ENCODE measurements at regions not wholly inside any gene's neighbourhood (a gene's known extent, or its start where the extent isn't known, plus 50 kb on each side); places are given as distances from the start of the nearest gene placed in this dataset.

GRCh38 chr21:16537501-16537900 is 807.7 kb downstream of the USP25 start:
- no peak for DNase-seq (ENCODE audit: low read depth in 1 of 2, low spot score in 1 of 2)
- H3K36me3 ChIP-seq: no peaks in the 10 kb centered on the region
- no peaks in the 10 kb centered on the region for H3K27me3 ChIP-seq
- no peaks in the 10 kb centered on the region for H3K9me3 ChIP-seq (ENCODE audit: low read depth)
- H3K4me3 ChIP-seq: no peak overlapping the region
- H3K27ac ChIP-seq: no peak overlapping the region
- peaks cover 6% of the 10 kb centered on the region for H3K4me1 ChIP-seq (ENCODE audit: low read depth)
- TF ChIP-seq CTCF (IDR thresholded peaks at IDR 0.05; ENCODE audit: low read depth, low read length): no peak

- no peak for DNase-seq (ENCODE audit: low read depth in 1 of 2, low spot score in 1 of 2)
- H3K36me3 ChIP-seq: no peaks in the 10 kb centered on the region
- no peaks in the 10 kb centered on the region for H3K27me3 ChIP-seq
- peaks cover 6% of the 10 kb centered on the region for H3K4me1 ChIP-seq (ENCODE audit: low read depth)
- TF ChIP-seq CTCF (IDR thresholded peaks at IDR 0.05; ENCODE audit: low read depth, low read length): no peak
- H3K9me3 ChIP-seq (ENCODE audit: low read depth): no peaks in the 10 kb centered on the region
- H3K27ac ChIP-seq: no peak overlapping the region
- H3K4me3 ChIP-seq: no peak overlapping the region
Observed at GRCh38 chr21:16538405-16538804, 808.6 kb downstream of the USP25 start.

DNA sequence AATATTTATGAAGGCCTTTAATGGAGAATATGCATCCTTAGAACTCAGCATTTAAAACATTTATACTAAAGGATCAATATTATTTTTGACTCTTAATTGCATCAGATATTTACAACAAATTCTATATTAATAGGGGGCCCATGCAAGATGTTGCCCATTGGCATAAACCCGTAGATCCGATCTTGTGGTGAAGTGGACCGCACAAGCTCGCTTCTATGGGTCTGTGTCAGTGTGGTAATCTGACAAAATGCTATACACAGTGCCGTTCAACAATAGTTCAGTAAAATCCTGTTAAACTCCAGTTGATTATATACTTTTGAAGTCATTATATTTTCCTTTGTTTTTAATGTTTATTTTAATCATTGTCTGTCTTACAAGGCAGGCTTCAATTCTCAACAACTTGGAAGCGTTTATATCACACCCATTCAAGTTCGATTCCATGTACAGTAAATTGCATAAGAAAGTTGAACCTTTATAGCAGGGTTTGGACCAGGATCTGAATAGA is 809.2 kb downstream of the USP25 start:
- no peak for DNase-seq (ENCODE audit: low read depth in 1 of 2, low spot score in 1 of 2)
- no peaks in the 10 kb centered on the region for H3K36me3 ChIP-seq
- no peaks in the 10 kb centered on the region for H3K9me3 ChIP-seq (ENCODE audit: low read depth)
- H3K4me1 ChIP-seq (ENCODE audit: low read depth): peaks cover 6% of the 10 kb centered on the region
- H3K27ac ChIP-seq: no peak overlapping the region
- TF ChIP-seq CTCF (IDR thresholded peaks at IDR 0.05; ENCODE audit: low read depth, low read length): no peak
- H3K4me3 ChIP-seq: no peak overlapping the region
- H3K27me3 ChIP-seq: no peaks in the 10 kb centered on the region

GRCh38 chr21:16540966-16541727 is 811.4 kb downstream of the USP25 start:
- no peaks in the 10 kb centered on the region for H3K36me3 ChIP-seq
- no peak overlapping the region for H3K27ac ChIP-seq
- no peak overlapping the region for H3K4me3 ChIP-seq
- no peaks in the 10 kb centered on the region for H3K4me1 ChIP-seq (ENCODE audit: low read depth)
- no peak for TF ChIP-seq CTCF (IDR thresholded peaks at IDR 0.05; ENCODE audit: low read depth, low read length)
- DNase-seq (ENCODE audit: low read depth in 1 of 2, low spot score in 1 of 2): no peak
- no peaks in the 10 kb centered on the region for H3K9me3 ChIP-seq (ENCODE audit: low read depth)
- H3K27me3 ChIP-seq: no peaks in the 10 kb centered on the region

GRCh38 chr21:16550118-16550517 is 820.3 kb downstream of the USP25 start:
- Histone ChIP-seq H3K4me1 (ENCODE audit: low read depth) (no peaks in the 10 kb centered on the region), H3K9me3 (ENCODE audit: low read depth) (no peaks in the 10 kb centered on the region), H3K27ac (no peak overlapping the region), H3K4me3 (no peak overlapping the region), H3K36me3 (no peaks in the 10 kb centered on the region), H3K27me3 (no peaks in the 10 kb centered on the region)
- no peak for TF ChIP-seq CTCF (IDR thresholded peaks at IDR 0.05; ENCODE audit: low read depth, low read length)
- DNase-seq (ENCODE audit: low read depth in 1 of 2, low spot score in 1 of 2): no peak
